Chondrocyte (in vitro differentiated cells): ENCODE measurements at regions not wholly inside any gene's neighbourhood (a gene's known extent, or its start where the extent isn't known, plus 50 kb on each side); places are given as distances from the start of the nearest gene placed in this dataset.

Experiments used
- DNase-seq: peaks from one replicate; pipeline ENCODE4 v3.0.0; 2021; ENCODE audit warnings: mixed read lengths, low spot score
- H3K27ac Mint-ChIP-seq: one replicate; pipeline ENCODE4 v1.8.0; 2021; ENCODE audit warnings: mild to moderate bottlenecking, moderate library complexity, mixed read lengths; ENCODE audit not compliant: unreplicated experiment
- H3K27me3 Mint-ChIP-seq: 2 replicates; pipeline ENCODE4 v1.8.0; 2021; ENCODE audit warnings: low read depth, mixed read lengths
- H3K36me3 Mint-ChIP-seq: 2 replicates; pipeline ENCODE4 v1.8.0; 2021; ENCODE audit warnings: low read depth, mixed read lengths
- H3K4me1 Mint-ChIP-seq: 2 replicates; pipeline ENCODE4 v1.8.0; 2021; ENCODE audit warnings: low read depth, mild to moderate bottlenecking, mixed read lengths
- H3K4me3 Mint-ChIP-seq: one replicate; pipeline ENCODE4 v1.8.0; 2021; ENCODE audit warnings: mild to moderate bottlenecking, moderate library complexity, mixed read lengths; ENCODE audit not compliant: unreplicated experiment
- H3K9me3 Mint-ChIP-seq: 2 replicates; pipeline ENCODE4 v1.8.0; 2021; ENCODE audit warnings: low read depth, mixed read lengths
- CTCF ChIP-seq: fragments of 200-600 bp; sonication (generic); IDR thresholded peaks from 2 replicates; pipeline ENCODE4 v1.5.0; 2021; ENCODE audit warnings: antibody characterized with exemption, mild to moderate bottlenecking, moderate library complexity

GRCh38 chr6:8194490-8194889 is 92.1 kb upstream of the EEF1E1 start:
- no peak overlapping the region for H3K27ac Mint-ChIP-seq
- H3K9me3 Mint-ChIP-seq: peaks cover 2% of the 10 kb centered on the region
- H3K4me3 Mint-ChIP-seq: no peak overlapping the region
- no peaks in the 10 kb centered on the region for H3K36me3 Mint-ChIP-seq
- peaks cover 18% of the 10 kb centered on the region for H3K4me1 Mint-ChIP-seq
- DNase-seq: no peak
- TF ChIP-seq CTCF: no peak
- H3K27me3 Mint-ChIP-seq: no peaks in the 10 kb centered on the region

GRCh38 chr6:8193541-8193940 is 91.2 kb upstream of the EEF1E1 start:
- no peak for TF ChIP-seq CTCF
- peaks cover 18% of the 10 kb centered on the region for H3K4me1 Mint-ChIP-seq
- H3K27ac Mint-ChIP-seq: no peak overlapping the region
- H3K9me3 Mint-ChIP-seq: peaks cover 2% of the 10 kb centered on the region
- DNase-seq: no peak
- no peak overlapping the region for H3K4me3 Mint-ChIP-seq
- H3K36me3 Mint-ChIP-seq: no peaks in the 10 kb centered on the region
- no peaks in the 10 kb centered on the region for H3K27me3 Mint-ChIP-seq

- no peaks in the 10 kb centered on the region for H3K36me3 Mint-ChIP-seq
- no peak for TF ChIP-seq CTCF
- no peak overlapping the region for H3K27ac Mint-ChIP-seq
- H3K27me3 Mint-ChIP-seq: no peaks in the 10 kb centered on the region
- no peak overlapping the region for H3K4me3 Mint-ChIP-seq
- no peak for DNase-seq
- H3K9me3 Mint-ChIP-seq: peaks cover 2% of the 10 kb centered on the region
- peaks cover 18% of the 10 kb centered on the region for H3K4me1 Mint-ChIP-seq
Observed at GRCh38 chr6:8192597-8192996, 90.2 kb upstream of the EEF1E1 start.

GRCh38 chr6:8192067-8192466 is 89.7 kb upstream of the EEF1E1 start:
- Mint-ChIP-seq H3K27me3 (no peaks in the 10 kb centered on the region), H3K27ac (no peak overlapping the region), H3K36me3 (no peaks in the 10 kb centered on the region), H3K9me3 (peaks cover 2% of the 10 kb centered on the region), H3K4me3 (no peak overlapping the region), H3K4me1 (peaks cover 18% of the 10 kb centered on the region)
- no peak for DNase-seq
- no peak for TF ChIP-seq CTCF

- Mint-ChIP-seq H3K27me3 (no peaks in the 10 kb centered on the region), H3K9me3 (peaks cover 2% of the 10 kb centered on the region), H3K36me3 (no peaks in the 10 kb centered on the region), H3K27ac (no peak overlapping the region), H3K4me3 (no peak overlapping the region), H3K4me1 (peaks cover 18% of the 10 kb centered on the region)
- no peak for DNase-seq
- TF ChIP-seq CTCF: no peak
Observed at GRCh38 chr6:8191629-8192028, 89.3 kb upstream of the EEF1E1 start.
